ENCODE measurements at regions not wholly inside any gene's neighbourhood (a gene's known extent, or its start where the extent isn't known, plus 50 kb on each side); places are given as distances from the start of the nearest gene placed in this dataset.

DNA sequence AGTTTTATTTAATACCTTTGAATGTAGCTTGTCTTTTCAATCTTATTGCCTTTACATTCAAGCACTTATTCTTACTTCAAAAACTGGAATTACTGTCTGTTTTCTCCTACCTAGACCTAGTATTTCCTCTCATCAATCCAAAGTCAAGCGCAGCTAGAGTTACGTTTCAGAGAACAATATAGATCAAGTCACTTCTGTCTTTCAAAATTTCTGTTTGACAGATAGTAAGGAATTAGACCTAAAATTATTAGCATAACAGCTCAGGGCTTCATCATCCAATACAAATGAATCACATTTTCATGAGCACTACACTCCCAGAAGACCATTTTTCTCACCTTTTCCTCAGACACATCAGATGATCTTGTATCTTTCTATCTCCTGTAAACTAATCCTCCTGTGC, 170.6 kb downstream of the CCDC59 start:
- ATAC-seq (no peak), DNase-seq (no peak)
- Mint-ChIP-seq H3K36me3 (ENCODE audit: insufficient read depth) (no peaks in the 10 kb centered on the region), H3K4me3 (no peak overlapping the region), H3K4me1 (ENCODE audit: low read depth) (no peaks in the 10 kb centered on the region), H3K27me3 (ENCODE audit: low read depth) (no peaks in the 10 kb centered on the region), H3K9me3 (peaks cover 11% of the 10 kb centered on the region)

DNA sequence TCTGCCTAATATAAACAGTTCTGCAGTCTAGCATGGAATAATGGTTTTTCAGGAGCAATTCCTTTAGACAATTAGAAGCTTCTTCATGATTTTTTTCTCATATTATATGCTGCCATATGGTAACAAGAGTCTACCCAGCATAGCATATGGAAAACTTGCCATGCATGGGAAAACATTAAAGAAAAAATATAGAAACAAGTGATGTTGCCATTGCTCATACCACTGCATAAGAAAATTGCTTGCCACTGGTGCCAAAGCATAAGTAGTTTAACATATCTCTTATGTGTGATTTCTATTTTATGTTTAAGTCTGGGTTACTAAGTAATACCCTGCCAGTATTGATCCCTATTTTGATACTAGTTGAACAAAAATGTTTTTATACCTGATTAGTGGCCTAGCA, 171.2 kb downstream of the CCDC59 start:
- ATAC-seq = no peak
- no peak for DNase-seq
- Mint-ChIP-seq H3K36me3 (ENCODE audit: insufficient read depth) (no peaks in the 10 kb centered on the region), H3K27me3 (ENCODE audit: low read depth) (no peaks in the 10 kb centered on the region), H3K4me3 (no peak overlapping the region), H3K9me3 (peaks cover 11% of the 10 kb centered on the region), H3K4me1 (ENCODE audit: low read depth) (no peaks in the 10 kb centered on the region)

DNA sequence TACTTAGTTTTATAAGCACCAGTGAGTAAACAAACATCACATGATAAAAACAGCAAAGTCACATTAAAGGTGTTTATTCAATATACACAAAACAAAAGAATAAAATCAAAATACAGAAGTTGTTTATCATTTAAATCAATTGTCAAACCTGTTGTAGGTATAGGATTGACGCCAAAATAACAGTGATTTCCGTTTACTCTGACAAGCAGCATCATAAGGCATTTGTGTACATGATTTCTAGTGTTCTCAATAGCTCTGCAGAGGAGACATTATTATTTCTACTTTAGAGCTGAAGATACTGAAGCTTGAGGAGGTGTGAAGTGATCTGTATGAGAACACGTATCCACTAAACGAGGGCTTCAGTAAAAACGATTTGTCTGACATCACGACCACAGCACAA, 171.9 kb downstream of the CCDC59 start:
- no peak for ATAC-seq

DNA sequence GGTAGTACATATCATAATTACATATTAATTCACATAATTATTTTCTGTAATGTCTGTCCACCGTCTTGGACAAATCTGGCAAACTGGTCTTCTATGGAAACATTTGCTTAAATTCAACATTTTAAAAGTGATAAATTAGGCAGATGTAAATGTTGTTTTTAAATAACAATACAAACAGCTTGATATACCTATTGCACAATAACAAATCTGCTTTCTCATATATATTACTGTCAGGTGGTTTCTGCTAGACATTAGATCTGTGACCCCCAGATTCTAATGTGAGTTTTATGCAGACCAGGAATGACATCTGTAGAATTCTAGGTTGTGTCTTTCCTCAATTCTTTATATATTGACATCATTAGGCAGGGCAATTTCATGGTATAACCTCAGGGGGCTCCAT, 173.3 kb downstream of the CCDC59 start:
- H3K9me3 Mint-ChIP-seq = peaks cover 8% of the 10 kb centered on the region
- H3K36me3 Mint-ChIP-seq (ENCODE audit: insufficient read depth) = no peaks in the 10 kb centered on the region
- H3K4me1 Mint-ChIP-seq (ENCODE audit: low read depth) = no peaks in the 10 kb centered on the region
- DNase-seq (no peak), ATAC-seq (no peak)
- H3K27me3 Mint-ChIP-seq (ENCODE audit: low read depth) = no peaks in the 10 kb centered on the region
- no peak overlapping the region for H3K4me3 Mint-ChIP-seq

More for the DNA sequence above, 171.9 kb downstream of the CCDC59 start:
- Mint-ChIP-seq H3K4me3 (no peak overlapping the region), H3K27me3 (ENCODE audit: low read depth) (no peaks in the 10 kb centered on the region), H3K4me1 (ENCODE audit: low read depth) (no peaks in the 10 kb centered on the region), H3K9me3 (peaks cover 11% of the 10 kb centered on the region), H3K36me3 (ENCODE audit: insufficient read depth) (no peaks in the 10 kb centered on the region)
- DNase-seq = no peak

DNA sequence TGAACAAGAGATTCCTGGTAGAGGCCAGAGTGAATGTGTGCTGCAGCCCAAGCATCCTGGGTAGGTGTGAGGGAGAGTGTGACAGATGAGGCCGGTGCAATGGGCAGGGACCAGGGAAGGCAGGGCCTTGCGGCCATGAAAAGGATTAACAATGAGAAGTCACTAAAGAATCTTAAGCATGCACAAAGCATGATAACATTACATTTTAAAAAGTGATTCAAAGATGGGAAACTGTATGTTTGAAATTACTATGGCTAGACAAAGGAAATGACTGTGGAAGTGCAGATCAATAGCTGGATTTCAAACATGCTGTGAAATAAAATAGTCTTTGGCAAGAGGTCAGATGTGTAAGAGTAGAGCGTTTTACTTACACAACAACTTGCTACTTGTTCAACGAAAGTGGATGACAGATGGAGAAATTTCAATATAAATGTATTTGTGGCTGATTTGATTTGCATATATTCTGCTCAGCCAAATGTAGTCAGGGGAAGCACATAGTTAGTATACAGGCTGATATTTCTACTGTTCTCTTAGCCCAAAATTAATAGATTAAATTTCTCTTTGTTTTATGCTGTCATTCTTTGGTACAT, 175.5 kb downstream of the CCDC59 start:
- Mint-ChIP-seq H3K27me3 (ENCODE audit: low read depth) (no peaks in the 10 kb centered on the region), H3K9me3 (no peaks in the 10 kb centered on the region), H3K4me1 (ENCODE audit: low read depth) (no peaks in the 10 kb centered on the region), H3K4me3 (no peak overlapping the region), H3K36me3 (ENCODE audit: insufficient read depth) (no peaks in the 10 kb centered on the region)
- DNase-seq (no peak), ATAC-seq (no peak)

DNA sequence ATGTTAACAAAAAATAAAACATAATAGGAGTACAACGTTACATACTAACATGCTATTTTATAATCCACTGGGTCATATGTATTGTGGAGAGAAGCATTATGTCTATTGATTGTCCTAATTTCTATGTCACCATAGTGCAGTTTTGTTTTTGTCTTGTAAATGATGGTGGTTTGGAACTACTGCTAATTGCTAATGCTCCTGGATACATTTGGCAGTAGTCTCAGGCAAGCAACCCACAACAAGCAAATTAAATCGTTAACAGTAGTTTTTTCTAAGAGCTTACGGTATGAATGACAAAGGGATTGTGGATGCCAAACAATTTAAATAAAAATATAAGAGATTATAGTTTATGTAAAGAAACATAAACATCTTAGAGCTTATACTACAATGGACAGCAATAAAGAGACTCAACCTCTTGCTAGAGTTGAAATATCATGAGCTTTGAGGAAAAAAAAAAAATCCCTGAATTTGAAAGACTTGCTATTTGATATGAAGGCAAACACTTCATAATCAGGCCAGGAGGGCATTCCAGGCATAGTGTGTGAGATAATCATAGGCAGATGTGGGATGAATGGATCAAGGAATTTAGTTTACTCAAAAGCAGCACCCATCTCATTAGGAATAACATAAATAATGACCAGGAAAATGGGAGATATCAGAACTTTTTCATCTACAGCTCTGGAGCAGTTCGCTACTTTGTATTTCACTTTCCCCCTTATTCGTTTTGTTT, 181.3 kb downstream of the CCDC59 start:
- ATAC-seq = no peak
- H3K27me3 Mint-ChIP-seq (ENCODE audit: low read depth) = no peaks in the 10 kb centered on the region
- H3K4me3 Mint-ChIP-seq = no peak overlapping the region
- H3K9me3 Mint-ChIP-seq = no peaks in the 10 kb centered on the region
- H3K4me1 Mint-ChIP-seq (ENCODE audit: low read depth) = no peaks in the 10 kb centered on the region
- no peak for DNase-seq
- H3K36me3 Mint-ChIP-seq (ENCODE audit: insufficient read depth) = no peaks in the 10 kb centered on the region

DNA sequence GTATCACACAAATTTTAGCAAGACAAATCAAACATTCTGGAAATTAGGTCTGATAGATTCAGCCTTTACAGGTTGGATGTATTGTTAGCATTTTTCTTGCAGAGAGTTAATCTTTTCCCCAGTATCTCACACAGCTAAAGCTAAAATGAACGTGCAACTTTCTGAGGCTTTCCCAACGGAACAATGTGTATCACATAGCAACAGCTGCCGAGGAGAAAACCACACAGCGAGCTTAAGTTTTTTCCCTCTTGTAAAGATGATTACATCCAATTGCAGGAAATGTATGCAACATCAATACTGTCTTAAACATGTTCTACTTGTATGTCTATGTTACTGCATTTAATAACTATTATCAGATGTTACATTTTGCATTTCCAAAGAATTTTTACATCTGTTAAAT, 182.2 kb downstream of the CCDC59 start:
- no peaks in the 10 kb centered on the region for H3K27me3 Mint-ChIP-seq (ENCODE audit: low read depth)
- DNase-seq (no peak), ATAC-seq (no peak)
- no peaks in the 10 kb centered on the region for H3K36me3 Mint-ChIP-seq (ENCODE audit: insufficient read depth)
- H3K9me3 Mint-ChIP-seq = no peaks in the 10 kb centered on the region
- H3K4me3 Mint-ChIP-seq = no peak overlapping the region
- H3K4me1 Mint-ChIP-seq (ENCODE audit: low read depth) = no peaks in the 10 kb centered on the region

DNA sequence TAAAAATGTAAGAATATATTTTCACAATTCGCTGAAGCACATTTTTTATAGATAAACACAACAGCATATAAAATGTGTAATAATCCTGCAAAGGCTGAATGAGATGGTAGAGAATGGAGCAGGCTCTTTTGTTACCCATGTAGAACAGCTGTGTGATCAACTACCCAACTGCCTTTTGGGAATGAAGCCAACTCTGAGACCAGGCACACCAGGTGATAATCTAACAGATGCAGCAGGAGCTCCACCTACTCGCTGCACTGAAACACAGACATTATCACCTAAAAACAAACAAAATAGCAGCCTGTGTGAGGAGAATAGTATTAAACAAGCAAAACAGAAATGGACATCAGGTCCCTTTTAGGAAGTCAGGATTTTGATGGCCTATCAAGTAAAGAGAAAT, 183.3 kb downstream of the CCDC59 start:
- no peak for DNase-seq
- Mint-ChIP-seq H3K36me3 (ENCODE audit: insufficient read depth) (no peaks in the 10 kb centered on the region), H3K27me3 (ENCODE audit: low read depth) (no peaks in the 10 kb centered on the region), H3K4me3 (no peak overlapping the region), H3K4me1 (ENCODE audit: low read depth) (no peaks in the 10 kb centered on the region), H3K9me3 (peaks cover under 1% of the 10 kb centered on the region)
- no peak for ATAC-seq

DNA sequence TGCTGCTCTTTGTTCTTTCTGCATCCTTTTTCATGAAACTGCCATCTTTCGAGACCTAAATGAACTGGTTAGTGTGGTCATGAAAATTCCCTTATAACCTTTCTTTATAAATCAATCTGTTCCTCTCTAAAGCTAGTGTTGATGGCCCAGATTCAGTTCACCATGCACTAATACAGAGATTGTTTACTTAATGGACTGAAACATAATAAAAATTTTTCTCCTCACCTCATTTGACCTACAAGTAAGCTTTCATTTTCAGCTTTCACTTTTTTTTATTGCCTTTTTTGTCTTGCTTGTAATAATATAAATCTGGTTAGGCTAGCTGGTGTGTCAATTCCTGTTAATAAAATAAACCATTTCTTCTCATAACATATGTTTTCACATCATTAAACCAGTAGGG, 183.8 kb downstream of the CCDC59 start:
- Mint-ChIP-seq H3K4me1 (ENCODE audit: low read depth) (no peaks in the 10 kb centered on the region), H3K36me3 (ENCODE audit: insufficient read depth) (no peaks in the 10 kb centered on the region), H3K27me3 (ENCODE audit: low read depth) (no peaks in the 10 kb centered on the region), H3K4me3 (no peak overlapping the region), H3K9me3 (peaks cover 5% of the 10 kb centered on the region)
- no peak for DNase-seq
- no peak for ATAC-seq

DNA sequence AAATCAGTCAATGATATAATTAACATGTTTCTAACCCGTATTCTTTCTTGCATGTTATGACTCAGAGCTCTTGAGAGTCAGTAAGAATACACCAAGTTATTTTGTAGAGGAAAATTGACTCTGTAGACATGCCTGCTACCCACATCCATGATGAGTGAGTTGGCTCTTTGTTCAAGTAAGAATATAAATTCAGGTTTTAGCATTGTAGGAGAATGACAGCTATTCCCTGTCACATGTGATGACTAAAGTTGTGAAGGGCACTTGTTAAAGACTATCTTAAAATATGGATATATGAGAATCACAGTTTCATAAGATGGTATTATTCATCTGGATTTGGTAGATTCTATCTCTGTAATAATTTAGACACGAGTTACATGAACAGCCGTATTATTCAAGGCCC, 209.1 kb downstream of the CCDC59 start:
- Mint-ChIP-seq H3K4me1 (ENCODE audit: low read depth) (no peaks in the 10 kb centered on the region), H3K27me3 (ENCODE audit: low read depth) (no peaks in the 10 kb centered on the region), H3K36me3 (ENCODE audit: insufficient read depth) (no peaks in the 10 kb centered on the region), H3K9me3 (peaks cover 2% of the 10 kb centered on the region), H3K4me3 (no peak overlapping the region)
- DNase-seq (no peak), ATAC-seq (no peak)

DNA sequence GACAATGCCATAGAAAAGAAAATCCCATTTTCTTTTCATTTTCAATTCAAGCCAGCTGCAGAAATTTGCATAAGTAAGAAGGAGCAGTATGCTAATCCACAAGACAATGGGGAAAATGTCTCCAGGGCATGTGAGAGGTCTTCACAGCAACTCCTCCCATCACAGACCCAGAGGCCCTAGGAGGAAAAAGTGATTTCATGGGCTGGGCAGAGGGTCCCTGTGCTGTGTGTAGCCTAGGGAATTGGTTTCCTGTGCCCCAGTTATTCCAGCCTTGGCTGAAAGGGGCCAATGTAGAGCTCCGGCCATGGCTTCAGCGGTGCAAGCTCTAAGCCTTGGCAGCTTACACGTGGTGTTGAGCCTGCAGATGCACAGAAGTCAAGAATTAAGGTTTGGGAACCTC, 211.4 kb downstream of the CCDC59 start:
- Mint-ChIP-seq H3K4me3 (no peak overlapping the region), H3K36me3 (ENCODE audit: insufficient read depth) (no peaks in the 10 kb centered on the region), H3K27me3 (ENCODE audit: low read depth) (no peaks in the 10 kb centered on the region), H3K4me1 (ENCODE audit: low read depth) (no peaks in the 10 kb centered on the region), H3K9me3 (peaks cover 2% of the 10 kb centered on the region)
- no peak for DNase-seq
- no peak for ATAC-seq

DNA sequence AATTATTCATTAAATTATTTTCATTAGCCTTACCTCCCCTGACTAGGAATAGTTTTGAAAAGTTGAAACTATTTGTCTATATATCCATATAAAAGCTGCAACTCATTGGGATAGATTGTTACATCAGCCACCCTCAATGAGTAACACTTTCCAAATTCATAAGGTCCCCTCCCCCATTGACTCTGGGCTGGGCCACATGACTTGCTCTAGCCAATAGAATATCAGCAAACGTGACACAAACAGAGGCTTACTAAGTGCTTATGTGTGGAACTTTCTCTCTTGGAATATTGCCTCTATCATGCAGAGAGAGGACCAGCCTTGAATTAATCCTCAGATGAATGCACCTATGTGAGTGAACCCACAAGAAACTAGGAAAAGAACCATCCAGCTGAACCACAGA, 213.7 kb downstream of the CCDC59 start:
- no peak for ATAC-seq
- no peak for DNase-seq
- no peaks in the 10 kb centered on the region for H3K27me3 Mint-ChIP-seq (ENCODE audit: low read depth)
- peaks cover 2% of the 10 kb centered on the region for H3K9me3 Mint-ChIP-seq
- H3K4me3 Mint-ChIP-seq = no peak overlapping the region
- H3K4me1 Mint-ChIP-seq (ENCODE audit: low read depth) = no peaks in the 10 kb centered on the region
- H3K36me3 Mint-ChIP-seq (ENCODE audit: insufficient read depth) = no peaks in the 10 kb centered on the region

DNA sequence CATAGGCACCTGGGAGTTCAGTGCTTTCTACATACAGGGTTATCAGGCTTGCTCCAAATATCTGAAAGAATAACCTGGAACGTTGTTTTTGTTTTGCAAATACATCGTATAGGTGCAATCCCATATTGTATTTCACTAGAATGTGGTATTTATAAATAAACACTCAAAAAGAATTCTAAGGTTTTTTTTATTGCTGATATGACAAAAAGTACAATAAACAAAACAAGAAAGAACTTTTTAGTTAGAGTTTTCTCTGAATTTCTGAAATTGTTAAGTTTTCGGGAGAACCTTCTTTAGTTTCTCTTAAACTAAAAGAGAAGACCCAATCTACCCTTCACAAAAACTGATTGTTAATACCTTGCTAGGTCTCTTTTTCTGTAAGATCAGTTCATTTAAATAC, 225.8 kb downstream of the CCDC59 start:
- Mint-ChIP-seq H3K36me3 (ENCODE audit: insufficient read depth) (no peaks in the 10 kb centered on the region), H3K4me1 (ENCODE audit: low read depth) (no peaks in the 10 kb centered on the region), H3K9me3 (peaks cover 5% of the 10 kb centered on the region), H3K27me3 (ENCODE audit: low read depth) (no peaks in the 10 kb centered on the region), H3K4me3 (no peak overlapping the region)
- DNase-seq (no peak), ATAC-seq (no peak)

DNA sequence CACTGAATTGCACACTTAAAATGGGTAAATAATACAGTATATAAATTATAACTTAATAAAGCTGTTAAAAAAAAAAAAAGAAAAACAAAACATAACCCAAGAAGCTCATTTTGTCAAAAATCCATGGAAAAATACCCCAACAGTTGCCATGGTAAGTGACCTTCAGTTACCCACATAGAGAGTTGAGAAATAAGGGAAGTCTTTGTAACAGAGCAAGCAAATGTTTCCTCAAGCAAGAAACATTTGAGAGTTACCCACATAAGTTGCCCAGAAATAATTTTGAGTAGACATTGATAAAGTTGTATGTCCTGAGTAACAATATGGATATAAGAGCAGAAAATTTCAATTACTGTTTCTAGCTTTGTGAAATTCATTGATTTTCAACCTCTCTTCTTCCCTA, 227.4 kb downstream of the CCDC59 start:
- no peak for ATAC-seq
- no peaks in the 10 kb centered on the region for H3K4me1 Mint-ChIP-seq (ENCODE audit: low read depth)
- H3K9me3 Mint-ChIP-seq = peaks cover 3% of the 10 kb centered on the region
- H3K4me3 Mint-ChIP-seq = no peak overlapping the region
- no peak for DNase-seq
- no peaks in the 10 kb centered on the region for H3K36me3 Mint-ChIP-seq (ENCODE audit: insufficient read depth)
- no peaks in the 10 kb centered on the region for H3K27me3 Mint-ChIP-seq (ENCODE audit: low read depth)

DNA sequence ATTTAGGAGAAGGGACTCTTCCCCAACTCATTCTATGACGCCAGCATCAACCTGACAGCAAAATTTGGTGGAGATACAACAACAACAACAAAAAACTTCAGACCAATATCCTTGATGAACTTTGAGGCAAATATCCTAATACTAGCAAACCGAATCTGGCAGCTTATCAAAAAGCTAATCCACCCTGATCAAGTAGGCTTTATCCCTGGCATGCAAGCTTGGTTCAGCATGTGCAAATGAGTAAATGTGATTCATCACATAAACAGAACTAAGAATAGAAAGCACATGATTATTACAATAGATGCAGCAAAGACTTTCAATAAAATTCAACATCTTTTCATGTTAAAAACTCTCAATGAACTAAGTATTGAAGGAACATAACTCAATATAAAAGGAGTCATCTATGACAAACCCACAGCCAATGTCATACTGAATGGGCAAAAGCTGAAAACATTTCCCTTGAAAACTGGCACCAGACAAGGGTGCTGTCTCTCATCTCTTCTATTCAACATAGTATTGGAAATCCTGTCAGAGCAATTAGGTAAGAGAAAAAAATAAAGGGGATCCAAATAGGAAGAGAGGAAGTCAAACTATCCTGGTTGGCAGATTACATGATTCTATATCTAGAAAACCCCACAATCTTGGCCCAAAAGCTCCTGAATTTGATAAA, 233.3 kb downstream of the CCDC59 start:
- ATAC-seq = no peak
- H3K27me3 Mint-ChIP-seq (ENCODE audit: low read depth) = no peaks in the 10 kb centered on the region
- no peaks in the 10 kb centered on the region for H3K4me1 Mint-ChIP-seq (ENCODE audit: low read depth)
- no peaks in the 10 kb centered on the region for H3K36me3 Mint-ChIP-seq (ENCODE audit: insufficient read depth)
- no peak overlapping the region for H3K4me3 Mint-ChIP-seq
- DNase-seq = no peak
- peaks cover 8% of the 10 kb centered on the region for H3K9me3 Mint-ChIP-seq

Data from activated T-cell treated with anti-CD3 and anti-CD28 coated beads, Interleukin-2, amount 50 U/mL, for 4 hours (primary cell).